ENCODE measurements at regions not wholly inside any gene's neighbourhood (a gene's known extent, or its start where the extent isn't known, plus 50 kb on each side); places are given as distances from the start of the nearest gene placed in this dataset.

- BruUV-seq (replicated peaks), result no TSS peak
- CTCF ChIA-PET, result no interaction called here
- Histone ChIP-seq H3K4me3 (no peak overlapping the region), H3K9me3 (ENCODE audit: insufficient read depth, low read depth) (no peaks in the 10 kb centered on the region), H3F3A (ENCODE audit: insufficient read depth, low read depth) (no peaks in the 10 kb centered on the region), H2AFZ (no peak overlapping the region), H3K4me1 (replicated peaks; ENCODE audit: insufficient read depth) (no peaks in the 10 kb centered on the region), H3K36me3 (ENCODE audit: low read depth) (no peaks in the 10 kb centered on the region), H3K79me2 (ENCODE audit: low read depth) (no peaks in the 10 kb centered on the region), H3K27me3 (ENCODE audit: insufficient read depth, low read depth) (peaks cover 70% of the 10 kb centered on the region), H3K9me2 (ENCODE audit: insufficient read depth) (no peaks in the 10 kb centered on the region), H4K20me1 (ENCODE audit: insufficient read depth) (no peaks in the 10 kb centered on the region), H3K4me2 (no peak overlapping the region), H3K27ac (no peak overlapping the region)
- POLR2A ChIA-PET (ENCODE audit: unreplicated experiment), result no interaction called here
- no peak for DNase-seq
- intact Hi-C loops (cut with micrococcal nuclease; ENCODE audit: unreplicated experiment), result no loop called here
- TF ChIP-seq EZH2 (IDR thresholded peaks at IDR 0.05; ENCODE audit: low read depth) (no peak), CTCF (conservative IDR thresholded peaks at IDR 0.05) (no peak)
Measured at GRCh38 chr5:2981652-2982051, 230.2 kb upstream of the IRX2 start.

DNA sequence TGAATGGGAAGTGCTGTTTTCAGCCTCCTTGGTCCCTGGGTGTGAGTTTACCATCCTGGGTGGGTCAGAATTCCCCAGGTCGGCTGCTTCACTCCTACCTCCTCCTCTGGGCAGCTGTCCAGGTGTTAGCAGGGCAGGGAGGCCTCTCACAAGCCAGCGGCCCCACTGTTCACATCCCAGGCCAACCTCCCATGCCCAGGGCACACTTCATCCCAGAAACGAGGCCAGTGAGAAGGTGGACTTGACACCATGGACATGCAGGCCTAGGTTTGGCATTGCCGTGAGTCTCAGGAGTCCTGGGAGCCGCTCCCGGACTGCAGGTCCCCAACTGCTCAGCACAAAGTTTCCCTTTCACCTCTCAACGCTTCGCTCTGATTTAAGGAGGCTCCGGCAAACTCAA, 229.6 kb upstream of the IRX2 start:
- no peaks in the 10 kb centered on the region for H4K20me1 ChIP-seq (ENCODE audit: insufficient read depth)
- H3K9me3 ChIP-seq (ENCODE audit: insufficient read depth, low read depth), result no peaks in the 10 kb centered on the region
- intact Hi-C loops (cut with micrococcal nuclease; ENCODE audit: unreplicated experiment), result no loop called here
- DNase-seq, result no peak
- H2AFZ ChIP-seq, result no peak overlapping the region
- H3K27me3 ChIP-seq (ENCODE audit: insufficient read depth, low read depth), result peaks cover 73% of the 10 kb centered on the region
- H3K4me2 ChIP-seq, result no peak overlapping the region
- ChIA-PET POLR2A (ENCODE audit: unreplicated experiment) (no interaction called here), CTCF (no interaction called here)
- H3K36me3 ChIP-seq (ENCODE audit: low read depth), result no peaks in the 10 kb centered on the region
- no TSS peak for BruUV-seq (replicated peaks)
- no peaks in the 10 kb centered on the region for H3K9me2 ChIP-seq (ENCODE audit: insufficient read depth)
- TF ChIP-seq CTCF (conservative IDR thresholded peaks at IDR 0.05) (no peak), EZH2 (IDR thresholded peaks at IDR 0.05; ENCODE audit: low read depth) (no peak)
- H3F3A ChIP-seq (ENCODE audit: insufficient read depth, low read depth), result no peaks in the 10 kb centered on the region
- H3K4me3 ChIP-seq, result no peak overlapping the region
- H3K27ac ChIP-seq, result no peak overlapping the region
- H3K79me2 ChIP-seq (ENCODE audit: low read depth), result no peaks in the 10 kb centered on the region
- no peaks in the 10 kb centered on the region for H3K4me1 ChIP-seq (replicated peaks; ENCODE audit: insufficient read depth)

GRCh38 chr5:2960294-2960693, 208.8 kb upstream of the IRX2 start:
- Histone ChIP-seq H3K9me3 (ENCODE audit: insufficient read depth, low read depth) (no peaks in the 10 kb centered on the region), H3K4me2 (no peak overlapping the region), H3K27ac (no peak overlapping the region), H3K9me2 (ENCODE audit: insufficient read depth) (0 out of 2 replicates have a peak, but pooled peaks cover 5% of the 10 kb centered on the region), H3K4me1 (replicated peaks; ENCODE audit: insufficient read depth) (no peaks in the 10 kb centered on the region), H3F3A (ENCODE audit: insufficient read depth, low read depth) (no peaks in the 10 kb centered on the region), H3K4me3 (no peak overlapping the region), H3K79me2 (ENCODE audit: low read depth) (no peaks in the 10 kb centered on the region), H4K20me1 (ENCODE audit: insufficient read depth) (no peaks in the 10 kb centered on the region), H3K36me3 (ENCODE audit: low read depth) (no peaks in the 10 kb centered on the region), H3K27me3 (ENCODE audit: insufficient read depth, low read depth) (peaks cover 14% of the 10 kb centered on the region), H2AFZ (no peak overlapping the region)
- POLR2A ChIA-PET (ENCODE audit: unreplicated experiment), result no interaction called here
- BruUV-seq (replicated peaks), result no TSS peak
- no peak for DNase-seq
- intact Hi-C loops (cut with micrococcal nuclease; ENCODE audit: unreplicated experiment), result no loop called here
- TF ChIP-seq EZH2 (IDR thresholded peaks at IDR 0.05; ENCODE audit: low read depth) (no peak), CTCF (conservative IDR thresholded peaks at IDR 0.05) (no peak)
- CTCF ChIA-PET, result no interaction called here
